ENCODE measurements at regions not wholly inside any gene's neighbourhood (a gene's known extent, or its start where the extent isn't known, plus 50 kb on each side); places are given as distances from the start of the nearest gene placed in this dataset.

DNA sequence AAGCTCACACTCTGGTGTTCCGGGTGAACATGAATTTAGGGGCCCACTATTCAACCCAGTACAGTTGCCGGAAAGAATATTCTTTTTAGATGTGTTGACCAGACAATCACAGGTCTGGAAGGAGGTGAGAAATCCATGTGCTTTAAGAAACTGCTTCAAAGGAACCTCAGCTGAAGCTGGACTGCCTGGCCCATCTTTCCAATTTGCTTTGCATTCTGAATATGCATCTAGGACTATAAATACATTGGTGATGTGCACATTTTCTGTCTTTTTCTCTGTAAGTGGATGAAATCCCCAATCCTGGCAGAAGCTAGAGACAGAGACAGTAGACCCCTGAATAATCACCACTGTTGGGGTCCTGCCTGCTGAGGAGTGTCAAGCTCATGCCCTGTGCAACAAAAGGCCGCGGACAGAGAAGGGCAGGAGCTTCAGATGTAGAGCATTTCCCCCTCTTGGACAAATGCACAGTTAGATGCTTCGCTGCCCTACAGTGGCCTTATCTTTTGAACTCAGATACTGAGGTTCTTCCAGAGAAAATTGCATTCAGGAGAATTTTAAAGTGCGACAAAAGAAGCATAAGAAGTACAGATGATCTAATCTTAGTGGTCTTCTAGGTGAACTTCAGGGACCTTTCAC is 368.3 kb downstream of the SFMBT2 start:
- H3K27ac ChIP-seq (ENCODE audit: low read length), result no peak overlapping the region
- ChIA-PET POLR2A (ENCODE audit: unreplicated experiment) (no interaction called here), CTCF (no interaction called here)
- no peaks in the 10 kb centered on the region for H3K36me3 ChIP-seq (ENCODE audit: low read depth, low read length)
- H2AFZ ChIP-seq (ENCODE audit: low read length), result no peak overlapping the region
- ATAC-seq (no peak), DNase-seq (no peak)
- intact Hi-C loops (cut with micrococcal nuclease), result no loop called here
- H3K4me3 ChIP-seq (ENCODE audit: low read length), result no peak overlapping the region
- no peaks in the 10 kb centered on the region for H3F3A ChIP-seq (ENCODE audit: low read length, unreplicated experiment)
- no peaks in the 10 kb centered on the region for H3K4me1 ChIP-seq (ENCODE audit: insufficient read depth, low read length)
- TF ChIP-seq, protein P1, sequence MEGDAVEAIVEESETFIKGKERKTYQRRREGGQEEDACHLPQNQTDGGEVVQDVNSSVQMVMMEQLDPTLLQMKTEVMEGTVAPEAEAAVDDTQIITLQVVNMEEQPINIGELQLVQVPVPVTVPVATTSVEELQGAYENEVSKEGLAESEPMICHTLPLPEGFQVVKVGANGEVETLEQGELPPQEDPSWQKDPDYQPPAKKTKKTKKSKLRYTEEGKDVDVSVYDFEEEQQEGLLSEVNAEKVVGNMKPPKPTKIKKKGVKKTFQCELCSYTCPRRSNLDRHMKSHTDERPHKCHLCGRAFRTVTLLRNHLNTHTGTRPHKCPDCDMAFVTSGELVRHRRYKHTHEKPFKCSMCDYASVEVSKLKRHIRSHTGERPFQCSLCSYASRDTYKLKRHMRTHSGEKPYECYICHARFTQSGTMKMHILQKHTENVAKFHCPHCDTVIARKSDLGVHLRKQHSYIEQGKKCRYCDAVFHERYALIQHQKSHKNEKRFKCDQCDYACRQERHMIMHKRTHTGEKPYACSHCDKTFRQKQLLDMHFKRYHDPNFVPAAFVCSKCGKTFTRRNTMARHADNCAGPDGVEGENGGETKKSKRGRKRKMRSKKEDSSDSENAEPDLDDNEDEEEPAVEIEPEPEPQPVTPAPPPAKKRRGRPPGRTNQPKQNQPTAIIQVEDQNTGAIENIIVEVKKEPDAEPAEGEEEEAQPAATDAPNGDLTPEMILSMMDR (conservative IDR thresholded peaks at IDR 0.05; ENCODE audit: low read depth, low read length), result no peak
- TF ChIP-seq EZH2phosphoT487 (IDR thresholded peaks at IDR 0.05; ENCODE audit: borderline replicate concordance, low read length) (no peak), EZH2 (IDR thresholded peaks at IDR 0.05; ENCODE audit: low read length, unreplicated experiment) (no peak)
- H3K9me2 ChIP-seq (replicated peaks; ENCODE audit: low read length), result no peaks in the 10 kb centered on the region
- BruUV-seq (replicated peaks), result no TSS peak
- no peak overlapping the region for H3K4me2 ChIP-seq (ENCODE audit: low read length)
- no peaks in the 10 kb centered on the region for H3K9me3 ChIP-seq (ENCODE audit: low read length)
- no peaks in the 10 kb centered on the region for H4K20me1 ChIP-seq (ENCODE audit: low read length)
- no peaks in the 10 kb centered on the region for H3K79me2 ChIP-seq (ENCODE audit: low read length)
- no peaks in the 10 kb centered on the region for H3K27me3 ChIP-seq (ENCODE audit: low read length)
- no peak overlapping the region for H3K9ac ChIP-seq (ENCODE audit: low read length)

DNA sequence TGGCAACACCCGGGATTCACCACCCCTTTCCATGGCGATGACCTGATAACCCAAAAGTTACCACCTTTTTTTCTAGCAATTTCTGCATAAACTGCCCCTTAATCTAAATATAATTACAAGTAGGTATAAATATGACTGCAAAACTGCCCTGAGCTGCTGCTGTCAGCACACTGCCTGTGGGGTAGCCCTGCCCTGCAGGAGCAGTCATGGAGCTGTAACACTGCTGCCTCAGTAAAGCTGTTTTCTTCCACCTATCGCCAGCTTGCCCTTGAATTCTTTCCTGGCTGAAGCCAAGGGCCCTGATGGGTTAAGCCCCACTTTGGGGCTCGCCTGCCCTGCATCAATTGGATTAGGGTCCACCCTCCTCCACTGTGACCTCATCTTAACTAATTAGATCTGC is 368.8 kb downstream of the SFMBT2 start:
- H3K9ac ChIP-seq (ENCODE audit: low read length), result no peak overlapping the region
- ChIA-PET POLR2A (ENCODE audit: unreplicated experiment) (no interaction called here), CTCF (no interaction called here)
- H3K9me2 ChIP-seq (replicated peaks; ENCODE audit: low read length), result no peaks in the 10 kb centered on the region
- ATAC-seq (no peak), DNase-seq (no peak)
- no peak overlapping the region for H3K27ac ChIP-seq (ENCODE audit: low read length)
- no peaks in the 10 kb centered on the region for H3F3A ChIP-seq (ENCODE audit: low read length, unreplicated experiment)
- intact Hi-C loops (cut with micrococcal nuclease), result no loop called here
- H3K4me2 ChIP-seq (ENCODE audit: low read length), result no peak overlapping the region
- no peaks in the 10 kb centered on the region for H3K36me3 ChIP-seq (ENCODE audit: low read depth, low read length)
- TF ChIP-seq, protein P1 (conservative IDR thresholded peaks at IDR 0.05; ENCODE audit: low read depth, low read length), result no peak
- TF ChIP-seq EZH2 (IDR thresholded peaks at IDR 0.05; ENCODE audit: low read length, unreplicated experiment) (no peak), EZH2phosphoT487 (IDR thresholded peaks at IDR 0.05; ENCODE audit: borderline replicate concordance, low read length) (no peak)
- H4K20me1 ChIP-seq (ENCODE audit: low read length), result no peaks in the 10 kb centered on the region
- H3K27me3 ChIP-seq (ENCODE audit: low read length), result no peaks in the 10 kb centered on the region
- H3K9me3 ChIP-seq (ENCODE audit: low read length), result no peaks in the 10 kb centered on the region
- H3K79me2 ChIP-seq (ENCODE audit: low read length), result no peaks in the 10 kb centered on the region
- H3K4me1 ChIP-seq (ENCODE audit: insufficient read depth, low read length), result no peaks in the 10 kb centered on the region
- H3K4me3 ChIP-seq (ENCODE audit: low read length), result no peak overlapping the region
- no TSS peak for BruUV-seq (replicated peaks)
- H2AFZ ChIP-seq (ENCODE audit: low read length), result no peak overlapping the region

DNA sequence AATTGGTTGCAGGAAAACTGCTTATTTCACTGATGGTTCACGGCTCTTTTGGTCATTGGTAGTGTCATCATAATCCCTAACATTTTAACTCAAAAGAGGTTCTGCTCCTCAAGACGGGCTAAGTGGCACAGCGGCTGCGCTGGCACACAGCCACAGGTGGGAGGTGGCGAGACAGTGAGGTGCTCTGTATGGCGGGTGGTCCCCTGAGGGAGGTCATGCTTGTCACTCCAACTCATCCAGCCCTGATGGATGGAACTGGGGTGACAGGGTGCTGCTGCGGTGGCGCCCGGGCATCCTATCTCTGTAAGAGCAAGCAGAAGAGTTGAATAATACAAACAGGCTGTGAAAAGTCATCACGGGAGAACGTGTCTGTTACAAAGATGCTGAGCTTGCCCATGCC is 370.2 kb downstream of the SFMBT2 start:
- no peak for TF ChIP-seq EZH2phosphoT487 (IDR thresholded peaks at IDR 0.05; ENCODE audit: borderline replicate concordance, low read length)
- no peak for TF ChIP-seq EZH2 (IDR thresholded peaks at IDR 0.05; ENCODE audit: low read length, unreplicated experiment)
- TF ChIP-seq, protein P1 (conservative IDR thresholded peaks at IDR 0.05; ENCODE audit: low read depth, low read length), result no peak
- ChIA-PET CTCF (no interaction called here), POLR2A (ENCODE audit: unreplicated experiment) (no interaction called here)
- ATAC-seq, result no peak
- BruUV-seq (replicated peaks), result no TSS peak
- H4K20me1 ChIP-seq (ENCODE audit: low read length), result no peaks in the 10 kb centered on the region
- no peaks in the 10 kb centered on the region for H3K27me3 ChIP-seq (ENCODE audit: low read length)
- H3K36me3 ChIP-seq (ENCODE audit: low read depth, low read length), result no peaks in the 10 kb centered on the region
- H3K4me3 ChIP-seq (ENCODE audit: low read length), result no peak overlapping the region
- no peaks in the 10 kb centered on the region for H3F3A ChIP-seq (ENCODE audit: low read length, unreplicated experiment)
- no peaks in the 10 kb centered on the region for H3K79me2 ChIP-seq (ENCODE audit: low read length)
- no peak for DNase-seq
- H3K4me1 ChIP-seq (ENCODE audit: insufficient read depth, low read length), result no peaks in the 10 kb centered on the region
- intact Hi-C loops (cut with micrococcal nuclease), result no loop called here
- no peaks in the 10 kb centered on the region for H3K9me3 ChIP-seq (ENCODE audit: low read length)
- no peaks in the 10 kb centered on the region for H3K9me2 ChIP-seq (replicated peaks; ENCODE audit: low read length)
- no peak overlapping the region for H3K4me2 ChIP-seq (ENCODE audit: low read length)
- no peak overlapping the region for H2AFZ ChIP-seq (ENCODE audit: low read length)
- H3K27ac ChIP-seq (ENCODE audit: low read length), result no peak overlapping the region
- H3K9ac ChIP-seq (ENCODE audit: low read length), result no peak overlapping the region
